WTC11 (cell line): ENCODE measurements at regions not wholly inside any gene's neighbourhood (a gene's known extent, or its start where the extent isn't known, plus 50 kb on each side); places are given as distances from the start of the nearest gene placed in this dataset.

ENCODE experiments used
- ATAC-seq: fragments of 200-7000 bp; cut with Tn5 transposase; 2 replicates; pipeline ENCODE4 v1.10.0; 2021; ENCODE audit warnings: mild to moderate bottlenecking, moderate library complexity
- CTCF ChIA-PET: fragments of 300-600 bp; sonication (Branson Sonifier 250); formaldehyde crosslinking; loops from one replicate; lab custom pipeline; 2021; ENCODE audit warnings: antibody characterized with exemption; lab: Charles Lee
- POLR2A ChIA-PET: fragments of 350-600 bp; sonication (Branson Sonifier 250); formaldehyde crosslinking; loops from one replicate; lab custom pipeline; 2021; ENCODE audit warnings: antibody characterized with exemption; lab: Charles Lee
- DNase-seq: peaks from one replicate; pipeline ENCODE4 v3.0.0; 2021; ENCODE audit warnings: low spot score
- H3K27ac Mint-ChIP-seq: 2 replicates; pipeline ENCODE4 v1.8.0; 2021; ENCODE audit warnings: mixed read lengths
- H3K27me3 Mint-ChIP-seq: 2 replicates; pipeline ENCODE4 v1.8.0; 2021; ENCODE audit warnings: low read depth, mild to moderate bottlenecking, moderate library complexity, mixed read lengths
- H3K36me3 Mint-ChIP-seq: 2 replicates; pipeline ENCODE4 v1.8.0; 2021; ENCODE audit warnings: mixed read lengths
- H3K4me1 Mint-ChIP-seq: 2 replicates; pipeline ENCODE4 v1.8.0; 2022; ENCODE audit warnings: mixed read lengths
- H3K4me3 Mint-ChIP-seq: 2 replicates; pipeline ENCODE4 v1.8.0; 2021; ENCODE audit warnings: mild to moderate bottlenecking, moderate library complexity, mixed read lengths
- H3K9me3 Mint-ChIP-seq: 2 replicates; pipeline ENCODE4 v1.8.0; 2021; ENCODE audit warnings: mixed read lengths
- CREB1 ChIP-seq: sonication (generic); formaldehyde crosslinking; IDR thresholded peaks from 2 replicates; pipeline ENCODE4 v1.8.0; 2023; ENCODE audit warnings: mild to moderate bottlenecking, missing genetic modification reagents
- CREM ChIP-seq: sonication (generic); formaldehyde crosslinking; IDR thresholded peaks from 2 replicates; pipeline ENCODE4 v1.8.1; 2022; ENCODE audit warnings: mild to moderate bottlenecking, missing genetic modification reagents, moderate library complexity
- HMGA2 ChIP-seq: fragments of 250-450 bp; sonication (Bioruptor Pico); IDR thresholded peaks from 2 replicates; pipeline ENCODE4 v1.4.0; 2021; ENCODE audit warnings: mild to moderate bottlenecking, moderate library complexity
- NFYB ChIP-seq: sonication (generic); formaldehyde crosslinking; conservative IDR thresholded peaks from 2 replicates; pipeline ENCODE4 v1.8.0; 2022; ENCODE audit warnings: low read depth, missing genetic modification reagents
- SP1 ChIP-seq: sonication (generic); formaldehyde crosslinking; conservative IDR thresholded peaks from 2 replicates; pipeline ENCODE4 v1.8.1; 2022; ENCODE audit warnings: missing genetic modification reagents
- TEAD4 ChIP-seq: sonication (generic); formaldehyde crosslinking; IDR thresholded peaks from 2 replicates; pipeline ENCODE4 v1.8.0; 2022; ENCODE audit warnings: mild to moderate bottlenecking, missing genetic modification reagents
- ZBTB21 ChIP-seq: sonication (generic); formaldehyde crosslinking; IDR thresholded peaks from 2 replicates; pipeline ENCODE4 v1.8.1; 2023; ENCODE audit warnings: mild to moderate bottlenecking, missing genetic modification reagents, borderline replicate concordance
- ZNF121 ChIP-seq: sonication (generic); formaldehyde crosslinking; IDR thresholded peaks from 2 replicates; pipeline ENCODE4 v1.8.0; 2023; ENCODE audit warnings: missing genetic modification reagents
- ZNF219 ChIP-seq: sonication (generic); formaldehyde crosslinking; IDR thresholded peaks from 2 replicates; pipeline ENCODE4 v1.8.0; 2023; ENCODE audit warnings: missing genetic modification reagents, mild to moderate bottlenecking, borderline replicate concordance
- TF ChIP-seq, protein P1 (sequence below): fragments of 200-600 bp; IDR thresholded peaks from 2 replicates; pipeline ENCODE4 v1.8.0; 2022; ENCODE audit warnings: antibody characterized with exemption
- TF ChIP-seq, protein P2 (sequence below): sonication (generic); formaldehyde crosslinking; IDR thresholded peaks from 2 replicates; pipeline ENCODE4 v1.8.1; 2023; ENCODE audit warnings: mild to moderate bottlenecking, missing genetic modification reagents, moderate library complexity
- TF ChIP-seq, protein P3 (sequence below): sonication (generic); formaldehyde crosslinking; IDR thresholded peaks from 2 replicates; pipeline ENCODE4 v1.8.1; 2023; ENCODE audit warnings: mild to moderate bottlenecking, moderate library complexity, missing genetic modification reagents
- TF ChIP-seq, protein P4 (sequence below): sonication (generic); formaldehyde crosslinking; IDR thresholded peaks from 2 replicates; pipeline ENCODE4 v1.8.0; 2023; ENCODE audit warnings: missing genetic modification reagents
- TF ChIP-seq, protein P5 (sequence below): sonication (generic); formaldehyde crosslinking; IDR thresholded peaks from 2 replicates; pipeline ENCODE4 v1.8.1; 2022; ENCODE audit warnings: mild to moderate bottlenecking, moderate library complexity, missing genetic modification reagents

DNA sequence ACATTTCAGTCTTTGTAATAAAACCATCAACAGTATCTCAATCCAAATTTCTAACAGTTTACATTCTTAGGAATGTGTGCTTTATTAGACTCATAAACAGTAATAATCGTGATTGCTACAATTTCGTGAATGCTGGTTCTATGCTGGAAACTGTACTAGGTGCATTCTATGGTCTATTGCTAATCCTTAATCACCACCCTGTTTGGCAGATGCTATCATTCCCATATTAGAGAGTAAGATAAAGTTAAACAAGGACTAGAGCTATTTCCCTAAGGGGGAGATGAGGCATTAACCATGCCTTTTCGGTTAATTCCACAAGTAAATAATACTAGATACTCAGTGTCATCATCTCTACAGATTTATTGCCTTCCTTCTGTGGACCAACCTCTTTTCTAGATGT is 244.0 kb downstream of the PAX3 start (continued):
- no peak for TF ChIP-seq NFYB (CRISPR knock-in tag)

DNA sequence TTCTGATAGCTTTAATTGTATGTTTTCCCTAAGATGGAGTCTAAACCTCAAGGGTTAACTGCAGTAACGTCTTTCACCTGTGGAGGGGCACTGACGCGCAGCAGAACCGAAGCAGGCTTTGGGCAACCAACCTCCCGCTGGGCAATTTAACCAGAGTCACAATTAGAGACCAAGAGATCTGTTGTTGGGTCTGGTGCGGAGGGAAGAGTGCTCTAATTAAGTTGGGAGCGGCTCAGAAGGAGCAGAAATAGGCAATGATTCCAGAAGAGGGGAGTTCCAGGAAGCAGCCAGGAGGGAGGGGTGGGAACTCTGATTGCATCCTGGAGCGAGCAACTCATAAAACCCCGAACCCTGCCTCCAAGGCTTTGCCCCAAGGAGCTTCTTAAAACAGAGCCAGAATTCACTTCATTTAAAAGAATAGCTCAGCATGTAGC is 245.8 kb downstream of the PAX3 start:
- ChIA-PET CTCF (interaction anchor here (0.6 to 3.4 kb wide), 22 partner anchors 10 to 508 kb away, joined by 3 to 42 read pairs (median 6); partner anchors contain the start of gene PAX3), POLR2A (no interaction called here)
- Mint-ChIP-seq H3K4me3 (peak overlapping the region; percentile 29), H3K4me1 (peaks cover 16% of the 10 kb centered on the region), H3K9me3 (no peaks in the 10 kb centered on the region), H3K27me3 (peaks cover 100% of the 10 kb centered on the region), H3K27ac (no peak overlapping the region), H3K36me3 (no peaks in the 10 kb centered on the region)
- TF ChIP-seq, protein P1, sequence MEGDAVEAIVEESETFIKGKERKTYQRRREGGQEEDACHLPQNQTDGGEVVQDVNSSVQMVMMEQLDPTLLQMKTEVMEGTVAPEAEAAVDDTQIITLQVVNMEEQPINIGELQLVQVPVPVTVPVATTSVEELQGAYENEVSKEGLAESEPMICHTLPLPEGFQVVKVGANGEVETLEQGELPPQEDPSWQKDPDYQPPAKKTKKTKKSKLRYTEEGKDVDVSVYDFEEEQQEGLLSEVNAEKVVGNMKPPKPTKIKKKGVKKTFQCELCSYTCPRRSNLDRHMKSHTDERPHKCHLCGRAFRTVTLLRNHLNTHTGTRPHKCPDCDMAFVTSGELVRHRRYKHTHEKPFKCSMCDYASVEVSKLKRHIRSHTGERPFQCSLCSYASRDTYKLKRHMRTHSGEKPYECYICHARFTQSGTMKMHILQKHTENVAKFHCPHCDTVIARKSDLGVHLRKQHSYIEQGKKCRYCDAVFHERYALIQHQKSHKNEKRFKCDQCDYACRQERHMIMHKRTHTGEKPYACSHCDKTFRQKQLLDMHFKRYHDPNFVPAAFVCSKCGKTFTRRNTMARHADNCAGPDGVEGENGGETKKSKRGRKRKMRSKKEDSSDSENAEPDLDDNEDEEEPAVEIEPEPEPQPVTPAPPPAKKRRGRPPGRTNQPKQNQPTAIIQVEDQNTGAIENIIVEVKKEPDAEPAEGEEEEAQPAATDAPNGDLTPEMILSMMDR: peak; percentile 47
- TF ChIP-seq ZNF121 (no peak), CREM (CRISPR knock-in tag) (0 out of 2 replicates have a peak, but pooled peaks have one; percentile 53)
- peak; percentile 93 for ATAC-seq
- DNase-seq: peak; percentile 82

DNA sequence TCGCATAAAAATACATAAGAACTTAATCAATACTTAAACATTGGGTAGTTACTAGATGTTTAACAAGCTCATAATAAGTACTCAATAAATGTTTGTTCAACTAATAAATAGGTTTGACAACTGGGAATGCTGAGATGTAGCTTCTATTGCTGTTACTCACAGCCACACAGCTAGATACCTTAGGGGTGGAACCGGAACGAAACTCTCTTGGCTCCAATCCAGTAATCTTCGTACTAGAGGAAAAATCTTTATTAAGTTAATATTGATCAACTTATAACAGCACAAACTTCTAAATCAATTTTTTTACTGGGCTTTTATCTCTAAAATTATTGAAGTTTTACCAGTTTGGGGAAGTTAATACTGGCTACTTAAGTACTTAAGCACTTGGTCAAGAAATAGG is 247.8 kb downstream of the PAX3 start:
- Mint-ChIP-seq H3K9me3 (no peaks in the 10 kb centered on the region), H3K27ac (no peak overlapping the region), H3K4me3 (no peak overlapping the region), H3K27me3 (peaks cover 100% of the 10 kb centered on the region), H3K36me3 (no peaks in the 10 kb centered on the region), H3K4me1 (peaks cover 18% of the 10 kb centered on the region)
- ChIA-PET POLR2A (no interaction called here), CTCF (interaction anchor here (0.9 to 3.4 kb wide), 2 partner anchors 13 to 25 kb away, joined by 4 to 42 read pairs; no protein-coding TSS in a partner anchor)
- DNase-seq: no peak
- no peak for TF ChIP-seq HMGA2
- no peak for TF ChIP-seq CREB1 (CRISPR knock-in tag)
- TF ChIP-seq ZBTB21 (CRISPR knock-in tag): no peak
- no peak for TF ChIP-seq ZNF219 (CRISPR knock-in tag)
- TF ChIP-seq SP1: no peak
- TF ChIP-seq, protein P2, sequence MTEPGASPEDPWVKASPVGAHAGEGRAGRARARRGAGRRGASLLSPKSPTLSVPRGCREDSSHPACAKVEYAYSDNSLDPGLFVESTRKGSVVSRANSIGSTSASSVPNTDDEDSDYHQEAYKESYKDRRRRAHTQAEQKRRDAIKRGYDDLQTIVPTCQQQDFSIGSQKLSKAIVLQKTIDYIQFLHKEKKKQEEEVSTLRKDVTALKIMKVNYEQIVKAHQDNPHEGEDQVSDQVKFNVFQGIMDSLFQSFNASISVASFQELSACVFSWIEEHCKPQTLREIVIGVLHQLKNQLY (CRISPR knock-in tag): no peak
- TF ChIP-seq, protein P3, sequence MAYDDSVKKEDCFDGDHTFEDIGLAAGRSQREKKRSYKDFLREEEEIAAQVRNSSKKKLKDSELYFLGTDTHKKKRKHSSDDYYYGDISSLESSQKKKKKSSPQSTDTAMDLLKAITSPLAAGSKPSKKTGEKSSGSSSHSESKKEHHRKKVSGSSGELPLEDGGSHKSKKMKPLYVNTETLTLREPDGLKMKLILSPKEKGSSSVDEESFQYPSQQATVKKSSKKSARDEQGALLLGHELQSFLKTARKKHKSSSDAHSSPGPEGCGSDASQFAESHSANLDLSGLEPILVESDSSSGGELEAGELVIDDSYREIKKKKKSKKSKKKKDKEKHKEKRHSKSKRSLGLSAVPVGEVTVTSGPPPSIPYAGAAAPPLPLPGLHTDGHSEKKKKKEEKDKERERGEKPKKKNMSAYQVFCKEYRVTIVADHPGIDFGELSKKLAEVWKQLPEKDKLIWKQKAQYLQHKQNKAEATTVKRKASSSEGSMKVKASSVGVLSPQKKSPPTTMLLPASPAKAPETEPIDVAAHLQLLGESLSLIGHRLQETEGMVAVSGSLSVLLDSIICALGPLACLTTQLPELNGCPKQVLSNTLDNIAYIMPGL (CRISPR knock-in tag): no peak
- no peak for TF ChIP-seq TEAD4 (CRISPR knock-in tag)
- TF ChIP-seq, protein P4, sequence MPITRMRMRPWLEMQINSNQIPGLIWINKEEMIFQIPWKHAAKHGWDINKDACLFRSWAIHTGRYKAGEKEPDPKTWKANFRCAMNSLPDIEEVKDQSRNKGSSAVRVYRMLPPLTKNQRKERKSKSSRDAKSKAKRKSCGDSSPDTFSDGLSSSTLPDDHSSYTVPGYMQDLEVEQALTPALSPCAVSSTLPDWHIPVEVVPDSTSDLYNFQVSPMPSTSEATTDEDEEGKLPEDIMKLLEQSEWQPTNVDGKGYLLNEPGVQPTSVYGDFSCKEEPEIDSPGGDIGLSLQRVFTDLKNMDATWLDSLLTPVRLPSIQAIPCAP (CRISPR knock-in tag): no peak
- TF ChIP-seq, protein P5, sequence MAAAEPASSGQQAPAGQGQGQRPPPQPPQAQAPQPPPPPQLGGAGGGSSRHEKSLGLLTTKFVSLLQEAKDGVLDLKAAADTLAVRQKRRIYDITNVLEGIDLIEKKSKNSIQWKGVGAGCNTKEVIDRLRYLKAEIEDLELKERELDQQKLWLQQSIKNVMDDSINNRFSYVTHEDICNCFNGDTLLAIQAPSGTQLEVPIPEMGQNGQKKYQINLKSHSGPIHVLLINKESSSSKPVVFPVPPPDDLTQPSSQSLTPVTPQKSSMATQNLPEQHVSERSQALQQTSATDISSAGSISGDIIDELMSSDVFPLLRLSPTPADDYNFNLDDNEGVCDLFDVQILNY: no peak
- no peak for ATAC-seq

DNA sequence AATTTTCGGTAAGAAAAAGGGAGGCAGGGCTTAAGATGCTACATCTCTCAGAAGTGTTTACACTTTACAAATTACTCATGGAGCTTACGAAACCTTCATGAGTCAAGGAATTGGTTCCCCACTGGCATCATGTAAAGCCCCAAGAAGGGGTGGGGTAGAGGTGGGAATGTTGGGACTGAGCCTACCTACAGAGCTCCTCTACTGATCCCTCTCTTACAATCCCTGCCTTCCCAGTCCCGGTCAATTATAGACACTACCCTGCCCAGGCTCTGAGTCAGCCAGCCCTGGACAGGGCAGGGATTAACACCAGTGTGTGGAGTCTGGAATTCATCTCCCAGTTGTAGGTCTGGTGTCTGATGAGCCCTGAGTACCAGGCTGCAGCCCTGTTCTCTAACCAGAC is 248.9 kb downstream of the PAX3 start:
- Mint-ChIP-seq H3K27me3 (peaks cover 99% of the 10 kb centered on the region), H3K9me3 (no peaks in the 10 kb centered on the region), H3K36me3 (no peaks in the 10 kb centered on the region), H3K4me1 (peaks cover 18% of the 10 kb centered on the region), H3K4me3 (no peak overlapping the region), H3K27ac (no peak overlapping the region)
- ATAC-seq: no peak
- no peak for DNase-seq
- POLR2A ChIA-PET: no interaction called here
- no peak for TF ChIP-seq ZNF121
- CTCF ChIA-PET: interaction anchor here (0.9 to 1.1 kb wide), 2 partner anchors 24 to 268 kb away, joined by 3 to 4 read pairs; no protein-coding TSS in a partner anchor
